WTC11 (cell line): ENCODE measurements at regions not wholly inside any gene's neighbourhood (a gene's known extent, or its start where the extent isn't known, plus 50 kb on each side); places are given as distances from the start of the nearest gene placed in this dataset.

ENCODE experiments used
- ATAC-seq: fragments of 200-7000 bp; cut with Tn5 transposase; 2 replicates; pipeline ENCODE4 v1.10.0; 2021; ENCODE audit warnings: mild to moderate bottlenecking, moderate library complexity
- CTCF ChIA-PET: fragments of 300-600 bp; sonication (Branson Sonifier 250); formaldehyde crosslinking; loops from one replicate; lab custom pipeline; 2021; ENCODE audit warnings: antibody characterized with exemption; lab: Charles Lee
- POLR2A ChIA-PET: fragments of 350-600 bp; sonication (Branson Sonifier 250); formaldehyde crosslinking; loops from one replicate; lab custom pipeline; 2021; ENCODE audit warnings: antibody characterized with exemption; lab: Charles Lee
- DNase-seq: peaks from one replicate; pipeline ENCODE4 v3.0.0; 2021; ENCODE audit warnings: low spot score
- H3K27ac Mint-ChIP-seq: 2 replicates; pipeline ENCODE4 v1.8.0; 2021; ENCODE audit warnings: mixed read lengths
- H3K27me3 Mint-ChIP-seq: 2 replicates; pipeline ENCODE4 v1.8.0; 2021; ENCODE audit warnings: low read depth, mild to moderate bottlenecking, moderate library complexity, mixed read lengths
- H3K36me3 Mint-ChIP-seq: 2 replicates; pipeline ENCODE4 v1.8.0; 2021; ENCODE audit warnings: mixed read lengths
- H3K4me1 Mint-ChIP-seq: 2 replicates; pipeline ENCODE4 v1.8.0; 2022; ENCODE audit warnings: mixed read lengths
- H3K4me3 Mint-ChIP-seq: 2 replicates; pipeline ENCODE4 v1.8.0; 2021; ENCODE audit warnings: mild to moderate bottlenecking, moderate library complexity, mixed read lengths
- H3K9me3 Mint-ChIP-seq: 2 replicates; pipeline ENCODE4 v1.8.0; 2021; ENCODE audit warnings: mixed read lengths
- ELF4 ChIP-seq: sonication (generic); formaldehyde crosslinking; IDR thresholded peaks from 2 replicates; pipeline ENCODE4 v1.8.1; 2022; ENCODE audit warnings: low read depth, mild to moderate bottlenecking, moderate library complexity, missing genetic modification reagents
- ETV6 ChIP-seq: sonication (generic); formaldehyde crosslinking; IDR thresholded peaks from 2 replicates; pipeline ENCODE4 v1.8.1; 2022; ENCODE audit warnings: mild to moderate bottlenecking, missing genetic modification reagents
- GTF2I ChIP-seq: fragments of 250-450 bp; sonication (Bioruptor Pico); conservative IDR thresholded peaks from 2 replicates; pipeline ENCODE4 v1.4.0; 2021; ENCODE audit warnings: mild to moderate bottlenecking
- JAZF1 ChIP-seq: fragments of 250-450 bp; sonication (Bioruptor Pico); IDR thresholded peaks from 2 replicates; pipeline ENCODE4 v1.9.0; 2021; ENCODE audit warnings: moderate library complexity, mild to moderate bottlenecking, inconsistent platforms
- NFATC4 ChIP-seq: fragments of 250-450 bp; sonication (Bioruptor Pico); IDR thresholded peaks from 2 replicates; pipeline ENCODE4 v1.9.0; 2021; ENCODE audit warnings: mild to moderate bottlenecking
- NR1H2 ChIP-seq: sonication (generic); formaldehyde crosslinking; IDR thresholded peaks from 2 replicates; pipeline ENCODE4 v1.9.0; 2021; ENCODE audit warnings: mild to moderate bottlenecking, moderate library complexity, missing genetic modification reagents
- NR3C1 ChIP-seq: sonication (generic); formaldehyde crosslinking; conservative IDR thresholded peaks from 2 replicates; pipeline ENCODE4 v1.8.1; 2023; ENCODE audit warnings: low read depth, mild to moderate bottlenecking, missing genetic modification reagents
- RORB ChIP-seq: fragments of 250-450 bp; sonication (Bioruptor Pico); IDR thresholded peaks from 2 replicates; pipeline ENCODE4 v1.9.0; 2021; ENCODE audit warnings: mild to moderate bottlenecking
- SP1 ChIP-seq: sonication (generic); formaldehyde crosslinking; conservative IDR thresholded peaks from 2 replicates; pipeline ENCODE4 v1.8.1; 2022; ENCODE audit warnings: missing genetic modification reagents
- ZNF121 ChIP-seq: sonication (generic); formaldehyde crosslinking; IDR thresholded peaks from 2 replicates; pipeline ENCODE4 v1.8.0; 2023; ENCODE audit warnings: missing genetic modification reagents
- ZNF396 ChIP-seq: fragments of 250-450 bp; sonication (Bioruptor Pico); IDR thresholded peaks from 2 replicates; pipeline ENCODE4 v1.8.0; 2021; ENCODE audit warnings: mild to moderate bottlenecking, moderate library complexity, borderline replicate concordance
- TF ChIP-seq, protein P1 (sequence below): sonication (generic); formaldehyde crosslinking; IDR thresholded peaks from 2 replicates; pipeline ENCODE4 v1.8.1; 2022; ENCODE audit warnings: missing genetic modification reagents, borderline replicate concordance
- TF ChIP-seq, protein P2 (sequence below): sonication (generic); formaldehyde crosslinking; IDR thresholded peaks from 2 replicates; pipeline ENCODE4 v1.8.1; 2023; ENCODE audit warnings: mild to moderate bottlenecking, moderate library complexity, missing genetic modification reagents
- TF ChIP-seq, protein P3 (sequence below): fragments of 250-450 bp; sonication (Bioruptor Pico); IDR thresholded peaks from 2 replicates; pipeline ENCODE4 v1.8.0; 2021; ENCODE audit warnings: mild to moderate bottlenecking
- TF ChIP-seq, protein P4 (sequence below): sonication (generic); formaldehyde crosslinking; IDR thresholded peaks from 2 replicates; pipeline ENCODE4 v1.8.0; 2022; ENCODE audit warnings: mild to moderate bottlenecking, missing genetic modification reagents
- TF ChIP-seq, protein P5 (sequence below): sonication (generic); formaldehyde crosslinking; IDR thresholded peaks from 2 replicates; pipeline ENCODE4 v1.8.1; 2023; ENCODE audit warnings: mild to moderate bottlenecking, missing genetic modification reagents, moderate library complexity
- TF ChIP-seq, protein P6 (sequence below): fragments of 250-450 bp; sonication (Bioruptor Pico); IDR thresholded peaks from 2 replicates; pipeline ENCODE4 v1.9.0; 2021; ENCODE audit warnings: mild to moderate bottlenecking

DNA sequence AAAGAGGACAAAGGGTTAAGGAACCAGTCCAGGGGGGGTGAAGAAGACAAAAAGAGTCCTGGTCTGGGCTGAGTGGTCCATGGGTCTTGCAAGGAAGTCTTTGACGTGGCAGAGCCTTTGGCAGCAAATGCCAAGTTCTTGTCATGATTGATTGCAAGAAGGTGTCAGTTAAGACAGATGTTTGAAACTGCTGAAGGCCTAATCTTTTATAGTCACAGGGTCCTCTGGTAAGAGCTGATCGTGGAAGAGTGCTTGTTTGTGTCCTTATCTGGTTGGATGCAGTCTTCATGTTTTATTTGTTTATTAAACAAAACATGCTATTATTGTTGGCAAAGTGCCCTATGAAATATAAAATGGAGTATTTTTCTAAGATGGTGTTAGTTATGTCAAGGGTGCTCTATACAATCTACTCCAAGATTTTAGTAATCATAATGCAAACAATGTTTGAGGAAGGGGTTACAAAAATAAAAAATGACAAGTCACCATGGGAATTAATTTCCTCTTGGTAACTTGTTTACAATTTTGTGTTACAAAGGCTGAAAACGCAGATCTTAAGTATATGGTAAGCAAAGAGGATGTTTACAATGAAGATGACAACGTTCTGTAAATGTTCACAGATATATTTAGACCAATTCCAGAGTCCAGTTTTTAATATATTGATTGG lies 85.9 kb downstream of the MAGED4 start:
- no peaks in the 10 kb centered on the region for H3K9me3 Mint-ChIP-seq
- H3K36me3 Mint-ChIP-seq = no peaks in the 10 kb centered on the region
- peaks cover 8% of the 10 kb centered on the region; the same call in 1 of the 2 replicates for H3K4me1 Mint-ChIP-seq
- TF ChIP-seq, protein P1, sequence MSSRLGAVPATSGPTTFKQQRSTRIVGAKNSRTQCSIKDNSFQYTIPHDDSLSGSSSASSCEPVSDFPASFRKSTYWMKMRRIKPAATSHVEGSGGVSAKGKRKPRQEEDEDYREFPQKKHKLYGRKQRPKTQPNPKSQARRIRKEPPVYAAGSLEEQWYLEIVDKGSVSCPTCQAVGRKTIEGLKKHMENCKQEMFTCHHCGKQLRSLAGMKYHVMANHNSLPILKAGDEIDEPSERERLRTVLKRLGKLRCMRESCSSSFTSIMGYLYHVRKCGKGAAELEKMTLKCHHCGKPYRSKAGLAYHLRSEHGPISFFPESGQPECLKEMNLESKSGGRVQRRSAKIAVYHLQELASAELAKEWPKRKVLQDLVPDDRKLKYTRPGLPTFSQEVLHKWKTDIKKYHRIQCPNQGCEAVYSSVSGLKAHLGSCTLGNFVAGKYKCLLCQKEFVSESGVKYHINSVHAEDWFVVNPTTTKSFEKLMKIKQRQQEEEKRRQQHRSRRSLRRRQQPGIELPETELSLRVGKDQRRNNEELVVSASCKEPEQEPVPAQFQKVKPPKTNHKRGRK (CRISPR knock-in tag) = no peak
- TF ChIP-seq, protein P2, sequence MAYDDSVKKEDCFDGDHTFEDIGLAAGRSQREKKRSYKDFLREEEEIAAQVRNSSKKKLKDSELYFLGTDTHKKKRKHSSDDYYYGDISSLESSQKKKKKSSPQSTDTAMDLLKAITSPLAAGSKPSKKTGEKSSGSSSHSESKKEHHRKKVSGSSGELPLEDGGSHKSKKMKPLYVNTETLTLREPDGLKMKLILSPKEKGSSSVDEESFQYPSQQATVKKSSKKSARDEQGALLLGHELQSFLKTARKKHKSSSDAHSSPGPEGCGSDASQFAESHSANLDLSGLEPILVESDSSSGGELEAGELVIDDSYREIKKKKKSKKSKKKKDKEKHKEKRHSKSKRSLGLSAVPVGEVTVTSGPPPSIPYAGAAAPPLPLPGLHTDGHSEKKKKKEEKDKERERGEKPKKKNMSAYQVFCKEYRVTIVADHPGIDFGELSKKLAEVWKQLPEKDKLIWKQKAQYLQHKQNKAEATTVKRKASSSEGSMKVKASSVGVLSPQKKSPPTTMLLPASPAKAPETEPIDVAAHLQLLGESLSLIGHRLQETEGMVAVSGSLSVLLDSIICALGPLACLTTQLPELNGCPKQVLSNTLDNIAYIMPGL (CRISPR knock-in tag) = no peak
- TF ChIP-seq, protein P3, sequence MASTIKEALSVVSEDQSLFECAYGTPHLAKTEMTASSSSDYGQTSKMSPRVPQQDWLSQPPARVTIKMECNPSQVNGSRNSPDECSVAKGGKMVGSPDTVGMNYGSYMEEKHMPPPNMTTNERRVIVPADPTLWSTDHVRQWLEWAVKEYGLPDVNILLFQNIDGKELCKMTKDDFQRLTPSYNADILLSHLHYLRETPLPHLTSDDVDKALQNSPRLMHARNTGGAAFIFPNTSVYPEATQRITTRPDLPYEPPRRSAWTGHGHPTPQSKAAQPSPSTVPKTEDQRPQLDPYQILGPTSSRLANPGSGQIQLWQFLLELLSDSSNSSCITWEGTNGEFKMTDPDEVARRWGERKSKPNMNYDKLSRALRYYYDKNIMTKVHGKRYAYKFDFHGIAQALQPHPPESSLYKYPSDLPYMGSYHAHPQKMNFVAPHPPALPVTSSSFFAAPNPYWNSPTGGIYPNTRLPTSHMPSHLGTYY (CRISPR knock-in tag) = no peak
- TF ChIP-seq ZNF121 (CRISPR knock-in tag) = no peak
- no peak for TF ChIP-seq NFATC4 (CRISPR knock-in tag)
- TF ChIP-seq GTF2I (CRISPR knock-in tag) = no peak
- TF ChIP-seq ETV6 (CRISPR knock-in tag) = no peak
- H3K27ac Mint-ChIP-seq = no peak overlapping the region
- peaks cover 2% of the 10 kb centered on the region for H3K27me3 Mint-ChIP-seq
- ChIA-PET POLR2A (no interaction called here), CTCF (interaction anchor here (1.2 kb wide), 3 partner anchors 9 to 15 kb away, joined by 4 to 7 read pairs (median 5); no protein-coding TSS in a partner anchor)
- ATAC-seq (no peak), DNase-seq (no peak)
- H3K4me3 Mint-ChIP-seq = no peak overlapping the region

DNA sequence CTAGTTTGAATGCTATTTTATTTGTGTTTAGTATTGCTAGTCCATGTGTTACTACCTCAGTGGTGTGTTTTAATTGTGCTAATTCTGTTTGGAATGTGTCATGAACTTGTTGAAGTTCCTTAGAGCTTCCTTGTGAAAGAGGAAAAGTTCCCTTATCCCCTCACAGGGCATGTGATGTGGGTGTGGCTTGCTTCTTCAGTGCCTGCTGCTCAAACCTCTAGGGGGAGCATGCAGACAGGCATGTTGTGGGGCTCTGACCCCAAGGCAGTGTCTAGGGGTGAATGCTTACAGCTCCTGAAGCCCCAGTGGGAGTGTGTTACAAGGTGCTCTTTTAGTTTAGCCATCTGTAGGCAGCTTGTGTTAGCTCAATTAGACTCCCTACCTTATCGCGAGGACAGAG lies 86.5 kb downstream of the MAGED4 start:
- no peak overlapping the region for H3K4me3 Mint-ChIP-seq
- no peaks in the 10 kb centered on the region for H3K36me3 Mint-ChIP-seq
- ChIA-PET CTCF (interaction anchor here (1.2 kb wide), 3 partner anchors 10 to 14 kb away, joined by 4 to 7 read pairs (median 5); no protein-coding TSS in a partner anchor), POLR2A (no interaction called here)
- H3K27me3 Mint-ChIP-seq = no peaks in the 10 kb centered on the region; the same call in 1 of the 2 replicates
- no peak overlapping the region for H3K27ac Mint-ChIP-seq
- TF ChIP-seq, protein P4, sequence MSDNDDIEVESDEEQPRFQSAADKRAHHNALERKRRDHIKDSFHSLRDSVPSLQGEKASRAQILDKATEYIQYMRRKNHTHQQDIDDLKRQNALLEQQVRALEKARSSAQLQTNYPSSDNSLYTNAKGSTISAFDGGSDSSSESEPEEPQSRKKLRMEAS (CRISPR knock-in tag) = no peak
- TF ChIP-seq ZNF396 (CRISPR knock-in tag) (no peak), SP1 (CRISPR knock-in tag) (0 out of 2 replicates have a peak, but pooled peaks have one; percentile 18)
- TF ChIP-seq, protein P5, sequence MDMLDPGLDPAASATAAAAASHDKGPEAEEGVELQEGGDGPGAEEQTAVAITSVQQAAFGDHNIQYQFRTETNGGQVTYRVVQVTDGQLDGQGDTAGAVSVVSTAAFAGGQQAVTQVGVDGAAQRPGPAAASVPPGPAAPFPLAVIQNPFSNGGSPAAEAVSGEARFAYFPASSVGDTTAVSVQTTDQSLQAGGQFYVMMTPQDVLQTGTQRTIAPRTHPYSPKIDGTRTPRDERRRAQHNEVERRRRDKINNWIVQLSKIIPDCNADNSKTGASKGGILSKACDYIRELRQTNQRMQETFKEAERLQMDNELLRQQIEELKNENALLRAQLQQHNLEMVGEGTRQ (CRISPR knock-in tag) = peak; percentile 34; the same call in 1 of the 2 replicates
- DNase-seq (peak; percentile 39), ATAC-seq (peak; percentile 75)
- H3K9me3 Mint-ChIP-seq = no peaks in the 10 kb centered on the region
- H3K4me1 Mint-ChIP-seq = peaks cover 8% of the 10 kb centered on the region; the same call in 1 of the 2 replicates

DNA sequence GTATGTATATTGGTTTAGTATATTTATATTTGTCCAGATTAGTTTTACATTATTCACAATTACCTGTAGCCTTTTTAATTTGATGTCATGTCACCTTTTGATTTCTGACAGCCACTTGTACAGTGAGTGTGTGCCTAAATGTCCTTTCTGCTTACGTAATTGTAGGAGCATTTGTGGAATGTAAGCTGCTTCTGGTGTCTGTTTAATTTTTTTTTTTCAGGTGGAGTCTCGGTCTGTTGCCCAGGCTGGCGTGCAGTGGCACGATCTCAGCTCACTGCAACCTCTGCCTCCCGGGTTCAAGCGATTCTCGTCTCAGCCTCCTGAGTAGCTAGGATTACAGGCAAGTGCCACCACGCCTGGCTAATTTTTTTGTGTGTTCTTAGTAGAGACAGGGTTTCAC lies 91.2 kb upstream of the XAGE2 start:
- Mint-ChIP-seq H3K27ac (no peak overlapping the region), H3K9me3 (peaks cover 10% of the 10 kb centered on the region), H3K36me3 (peaks cover 6% of the 10 kb centered on the region), H3K4me3 (no peak overlapping the region), H3K27me3 (no peaks in the 10 kb centered on the region), H3K4me1 (peaks cover 11% of the 10 kb centered on the region)
- ATAC-seq = no peak
- ChIA-PET CTCF (no interaction called here), POLR2A (no interaction called here)
- DNase-seq = no peak
- TF ChIP-seq JAZF1 (CRISPR knock-in tag) (no peak), ELF4 (no peak), NR3C1 (CRISPR knock-in tag) (no peak), NR1H2 (CRISPR knock-in tag) (no peak), RORB (CRISPR knock-in tag) (no peak)
- TF ChIP-seq, protein P6, sequence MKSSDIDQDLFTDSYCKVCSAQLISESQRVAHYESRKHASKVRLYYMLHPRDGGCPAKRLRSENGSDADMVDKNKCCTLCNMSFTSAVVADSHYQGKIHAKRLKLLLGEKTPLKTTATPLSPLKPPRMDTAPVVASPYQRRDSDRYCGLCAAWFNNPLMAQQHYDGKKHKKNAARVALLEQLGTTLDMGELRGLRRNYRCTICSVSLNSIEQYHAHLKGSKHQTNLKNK (CRISPR knock-in tag) = no peak
- TF ChIP-seq, protein P3 (CRISPR knock-in tag) = no peak
